ES-I3 (cell line): ENCODE measurements at regions not wholly inside any gene's neighbourhood (a gene's known extent, or its start where the extent isn't known, plus 50 kb on each side); places are given as distances from the start of the nearest gene placed in this dataset.
"Not testable (repeated sequence)": the region's sequence is repeated elsewhere in the genome, so short reads cannot be mapped to it uniquely, and the experiment has no call there.

Experiments
- H3K36me3 ChIP-seq: 2 replicates; pipeline ENCODE4 v1.6.1; 2013; ENCODE audit warnings: mild to moderate bottlenecking, low read length, control low read depth, moderate library complexity; ENCODE audit not compliant: insufficient read depth
- H3K4me1 ChIP-seq: 2 replicates; pipeline ENCODE4 v1.6.1; 2013; ENCODE audit warnings: mild to moderate bottlenecking, control low read depth, low read length; ENCODE audit not compliant: insufficient read depth
- H3K9ac ChIP-seq: 2 replicates; pipeline ENCODE4 v1.6.1; 2013; ENCODE audit warnings: low read depth, mild to moderate bottlenecking, low read length, moderate library complexity
- H3K9me3 ChIP-seq: 2 replicates; pipeline ENCODE4 v1.6.1; 2013; ENCODE audit warnings: mild to moderate bottlenecking, low read length, moderate library complexity; ENCODE audit not compliant: control insufficient read depth, insufficient read depth

DNA sequence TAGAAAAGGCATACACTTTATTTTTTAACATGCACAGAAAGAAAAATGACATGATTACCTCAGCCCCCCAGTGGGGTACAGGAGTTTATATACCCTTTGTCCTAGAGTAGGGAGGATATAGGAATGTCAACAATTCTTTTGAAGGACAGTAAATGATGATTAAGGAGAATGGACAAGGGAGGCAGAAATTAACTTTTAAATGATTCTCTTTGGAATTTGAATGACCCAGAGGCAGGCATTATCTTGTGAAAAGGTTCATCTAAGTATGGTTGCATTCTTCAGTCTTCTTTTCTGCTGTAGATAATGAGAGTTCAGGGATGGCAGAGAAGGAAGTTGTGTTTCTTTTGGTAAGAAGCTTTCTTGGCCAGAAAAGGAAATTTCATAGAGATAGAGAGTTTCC, 971.3 kb downstream of the CNTNAP5 start:
- Histone ChIP-seq H3K36me3 (no peaks in the 10 kb centered on the region), H3K4me1 (peaks cover 21% of the 10 kb centered on the region), H3K9ac (no peak overlapping the region), H3K9me3 (peaks cover 5% of the 10 kb centered on the region; the same call in 1 of the 2 replicates)

DNA sequence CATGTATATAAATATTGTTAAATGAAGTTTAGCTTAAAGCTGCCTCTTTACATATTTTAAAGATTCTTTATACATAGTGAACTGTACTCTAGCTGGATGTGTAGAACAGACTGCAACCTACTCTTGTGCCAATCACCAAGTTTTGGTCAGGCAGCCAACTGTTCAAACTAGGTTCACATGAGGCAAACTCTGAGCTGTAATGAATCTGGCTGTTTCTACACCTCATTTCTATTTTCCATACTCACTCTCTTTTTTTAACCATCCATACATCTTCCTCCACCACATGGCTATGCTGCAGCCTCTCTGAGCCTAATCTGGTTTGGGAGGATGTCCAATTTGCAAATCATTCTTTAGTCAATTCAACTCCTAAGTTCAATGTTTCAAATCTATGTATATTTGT, 974.8 kb downstream of the CNTNAP5 start:
- Histone ChIP-seq H3K9me3 (no peaks in the 10 kb centered on the region), H3K36me3 (no peaks in the 10 kb centered on the region), H3K9ac (no peak overlapping the region), H3K4me1 (peaks cover 19% of the 10 kb centered on the region)

DNA sequence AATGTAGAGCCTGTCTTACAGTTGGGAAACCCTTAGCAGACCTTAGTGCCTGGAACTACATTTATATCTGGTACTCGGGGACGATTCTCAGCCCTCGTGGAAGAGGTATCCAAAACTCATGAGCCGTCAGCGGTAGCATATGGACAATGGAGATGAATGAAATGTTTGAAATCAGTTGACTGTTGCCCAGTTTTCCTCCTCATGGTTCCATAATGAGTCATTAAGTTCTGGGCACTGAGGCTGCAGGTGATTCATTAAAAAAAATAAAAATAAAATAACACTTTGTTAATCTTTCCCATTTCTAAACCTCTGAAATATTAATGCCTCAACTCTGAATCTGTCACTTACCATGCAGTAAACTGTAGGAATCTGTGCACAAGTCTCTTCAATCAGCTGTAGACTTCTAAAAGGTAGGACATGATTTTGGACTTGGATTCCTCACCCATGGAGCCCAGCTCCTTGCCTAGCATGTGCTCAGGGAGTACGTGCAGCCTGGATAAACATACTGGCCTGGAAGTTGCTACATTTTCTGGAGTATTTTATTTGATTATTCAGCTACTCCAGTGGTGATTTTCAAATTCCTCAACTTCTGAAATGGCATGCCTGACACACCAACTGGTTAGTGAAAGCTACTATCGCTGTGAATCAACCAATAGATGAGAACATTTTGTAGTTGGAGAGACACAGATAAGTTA, 979.2 kb downstream of the CNTNAP5 start:
- H3K4me1 ChIP-seq = no peaks in the 10 kb centered on the region
- H3K36me3 ChIP-seq = no peaks in the 10 kb centered on the region
- no peaks in the 10 kb centered on the region for H3K9me3 ChIP-seq
- no peak overlapping the region for H3K9ac ChIP-seq

- H3K4me1 ChIP-seq = no peaks in the 10 kb centered on the region
- no peaks in the 10 kb centered on the region for H3K36me3 ChIP-seq
- H3K9me3 ChIP-seq = no peaks in the 10 kb centered on the region
- no peak overlapping the region for H3K9ac ChIP-seq
Measured at GRCh38 chr2:125006676-125007075, 981.6 kb downstream of the CNTNAP5 start.

DNA sequence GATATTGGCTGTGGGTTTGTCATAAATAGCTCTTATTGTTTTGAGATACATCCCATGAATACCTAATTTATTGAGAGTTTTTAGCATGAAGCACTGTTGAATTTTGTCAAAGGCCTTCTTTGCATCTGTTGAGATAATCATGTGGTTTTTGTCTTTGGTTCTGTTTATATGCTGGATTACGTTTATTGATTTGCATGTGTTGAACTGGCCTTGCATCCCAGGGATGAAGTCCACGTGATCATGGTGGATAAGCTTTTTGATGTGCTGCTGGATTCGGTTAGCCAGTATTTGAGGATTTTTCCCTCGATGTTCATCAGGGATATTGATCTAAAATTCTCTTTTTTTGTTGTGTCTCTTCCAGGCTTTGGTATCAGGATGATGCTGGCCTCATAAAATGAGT, 1003.6 kb downstream of the CNTNAP5 start:
- H3K36me3 ChIP-seq, H3K4me1 ChIP-seq, H3K9me3 ChIP-seq, H3K9ac ChIP-seq: not testable (repeated sequence)

GRCh38 chr2:125033871-125034270, 1008.8 kb downstream of the CNTNAP5 start:
- no peak overlapping the region for H3K9ac ChIP-seq
- no peaks in the 10 kb centered on the region for H3K4me1 ChIP-seq
- no peaks in the 10 kb centered on the region; the same call in 1 of the 2 replicates for H3K9me3 ChIP-seq
- no peaks in the 10 kb centered on the region for H3K36me3 ChIP-seq

DNA sequence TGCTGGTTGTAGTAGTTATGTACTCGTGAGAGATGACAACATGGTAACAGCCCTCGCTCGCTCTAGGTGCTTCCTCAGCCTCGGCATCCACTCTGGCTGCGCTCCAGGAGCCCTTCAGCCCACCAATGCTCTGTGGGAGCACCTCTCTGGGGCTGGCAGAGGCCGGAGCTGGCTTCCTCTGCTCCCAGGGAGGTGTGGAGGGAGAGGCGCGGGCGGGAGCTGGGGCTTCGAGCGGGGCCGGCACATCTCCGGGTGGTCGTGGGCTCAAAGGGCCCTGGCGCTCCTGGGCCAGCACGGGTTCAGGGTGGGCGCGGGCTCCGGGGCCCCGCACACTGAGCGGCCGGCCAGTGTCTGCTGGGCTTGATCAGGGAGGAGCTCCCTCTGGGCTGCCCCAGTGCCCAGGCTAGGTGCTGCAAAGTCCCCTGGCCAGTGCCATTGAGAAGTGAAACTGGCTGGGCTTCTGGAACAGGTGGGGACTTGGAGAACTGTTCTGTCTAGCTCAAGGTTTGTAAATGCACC, 1012.1 kb downstream of the CNTNAP5 start:
- Histone ChIP-seq H3K9me3 (no peaks in the 10 kb centered on the region; the same call in 1 of the 2 replicates), H3K4me1 (no peaks in the 10 kb centered on the region), H3K36me3 (no peaks in the 10 kb centered on the region), H3K9ac (no peak overlapping the region)

DNA sequence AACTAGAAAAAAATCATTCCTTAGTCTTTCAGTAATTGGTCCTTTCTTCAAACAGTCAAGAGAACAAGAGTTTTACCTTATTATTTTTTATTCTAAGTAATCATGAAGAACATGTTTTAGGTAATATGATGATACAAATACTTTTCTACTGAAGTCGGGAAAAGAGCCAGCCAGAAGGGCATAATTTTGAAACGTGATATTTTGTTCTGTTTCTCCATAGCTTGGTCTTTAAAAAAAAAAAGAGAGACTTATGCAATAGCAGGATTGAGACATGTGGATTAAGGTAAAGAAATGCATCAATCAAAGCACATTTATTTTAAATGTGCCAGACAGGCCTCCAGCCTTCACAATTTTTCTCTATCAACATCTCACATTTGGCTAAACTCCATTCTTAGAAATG, 1016.8 kb downstream of the CNTNAP5 start:
- Histone ChIP-seq H3K36me3 (no peaks in the 10 kb centered on the region), H3K9ac (no peak overlapping the region), H3K4me1 (no peaks in the 10 kb centered on the region), H3K9me3 (no peaks in the 10 kb centered on the region; the same call in 1 of the 2 replicates)

DNA sequence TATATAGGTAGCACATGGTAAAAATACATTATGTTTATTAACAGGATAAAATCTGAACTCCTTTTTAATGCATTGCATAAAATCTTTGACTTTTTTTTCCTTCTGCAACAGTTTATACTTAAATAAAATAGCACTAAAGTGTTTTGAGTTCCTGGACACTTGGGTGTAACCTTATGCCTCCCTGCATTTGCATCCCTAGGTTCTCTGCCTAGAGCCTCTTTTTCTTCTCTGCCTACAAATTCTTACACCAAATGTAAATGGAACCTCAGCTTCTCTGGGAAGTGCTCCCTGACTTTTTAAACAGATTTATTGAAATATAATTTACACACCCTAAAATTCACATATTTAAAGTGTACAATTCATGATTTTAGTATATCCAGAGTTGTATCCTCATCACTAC, 1017.6 kb downstream of the CNTNAP5 start:
- Histone ChIP-seq H3K36me3 (no peaks in the 10 kb centered on the region), H3K9ac (no peak overlapping the region), H3K9me3 (no peaks in the 10 kb centered on the region), H3K4me1 (no peaks in the 10 kb centered on the region)

DNA sequence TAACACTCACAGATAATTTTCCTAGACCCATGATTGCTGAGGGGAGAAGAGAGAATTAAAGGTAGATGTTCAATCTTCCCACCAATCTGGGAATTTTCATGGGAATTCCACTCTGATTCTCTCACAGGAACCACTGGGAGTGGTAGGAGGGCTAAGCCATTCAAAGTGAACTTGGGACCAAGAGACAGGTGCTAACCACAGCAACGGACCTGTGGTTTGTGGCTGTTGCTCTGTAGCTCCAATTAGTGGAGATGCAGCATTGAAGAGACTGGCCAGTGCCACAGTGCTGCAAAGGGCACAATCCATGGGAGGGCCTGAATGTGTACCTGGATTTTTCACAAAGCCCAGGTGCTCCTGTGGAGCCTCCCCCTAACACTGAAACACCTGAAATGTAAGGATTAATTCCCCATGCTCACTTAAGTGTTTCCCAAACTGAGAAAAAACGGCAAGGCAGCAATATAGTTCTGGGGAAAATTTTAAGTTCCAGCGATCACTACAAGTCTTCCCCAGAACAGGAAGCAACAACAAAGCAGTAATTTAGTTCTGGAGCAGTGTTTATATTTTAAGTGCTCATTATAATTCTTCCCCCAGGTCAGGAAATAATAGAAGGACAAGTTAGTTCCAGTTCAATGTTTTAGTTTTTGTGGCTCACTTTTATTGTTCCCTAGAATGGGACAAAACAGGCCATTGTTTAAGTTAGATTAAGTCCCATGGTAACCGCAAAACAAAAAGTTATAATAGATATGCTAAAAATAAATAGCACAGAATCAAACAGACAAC, 1045.8 kb downstream of the CNTNAP5 start:
- H3K9me3 ChIP-seq = no peaks in the 10 kb centered on the region
- no peaks in the 10 kb centered on the region for H3K36me3 ChIP-seq
- no peaks in the 10 kb centered on the region for H3K4me1 ChIP-seq
- H3K9ac ChIP-seq = no peak overlapping the region

DNA sequence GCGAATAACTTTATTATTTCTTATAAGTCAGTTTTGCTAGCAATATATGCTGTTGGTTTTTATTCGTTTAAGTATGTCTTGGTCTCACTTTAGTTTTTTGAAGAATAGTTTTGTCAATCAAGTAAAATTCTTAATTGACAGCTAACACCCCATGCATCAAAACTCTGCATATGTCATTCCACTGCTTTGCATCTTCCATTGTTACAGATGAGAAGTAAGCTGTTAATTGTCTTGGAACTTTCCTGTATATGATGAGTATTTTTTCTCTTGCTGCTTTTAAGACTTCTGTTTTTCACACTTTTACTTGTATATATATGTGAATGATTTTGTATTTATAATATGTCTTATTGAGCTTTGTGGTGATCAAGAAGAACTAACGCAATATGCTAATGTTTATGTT, 1048.4 kb downstream of the CNTNAP5 start:
- Histone ChIP-seq H3K4me1 (no peaks in the 10 kb centered on the region), H3K9me3 (peaks cover 2% of the 10 kb centered on the region; the same call in 1 of the 2 replicates), H3K36me3 (no peaks in the 10 kb centered on the region), H3K9ac (no peak overlapping the region)

DNA sequence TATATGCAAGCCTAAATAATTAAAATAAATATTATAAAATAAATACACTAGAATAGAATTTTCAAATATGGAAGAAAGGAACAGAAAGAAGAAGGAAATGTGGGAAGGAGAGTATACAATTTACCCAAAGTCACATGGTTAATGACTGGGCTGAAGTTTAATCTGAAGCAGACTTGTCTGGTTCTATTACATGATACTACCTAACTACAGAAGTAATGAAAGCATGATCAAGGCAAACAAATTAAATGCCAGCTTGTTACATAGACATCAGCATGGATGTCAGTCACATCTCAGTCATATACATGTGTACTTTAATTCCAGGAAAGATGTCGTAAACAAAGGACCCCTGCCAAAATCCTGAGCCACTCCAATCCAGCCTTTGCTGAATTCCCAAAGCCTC, 1060.8 kb downstream of the CNTNAP5 start:
- Histone ChIP-seq H3K4me1 (no peaks in the 10 kb centered on the region), H3K9me3 (no peaks in the 10 kb centered on the region), H3K9ac (no peak overlapping the region), H3K36me3 (no peaks in the 10 kb centered on the region)

DNA sequence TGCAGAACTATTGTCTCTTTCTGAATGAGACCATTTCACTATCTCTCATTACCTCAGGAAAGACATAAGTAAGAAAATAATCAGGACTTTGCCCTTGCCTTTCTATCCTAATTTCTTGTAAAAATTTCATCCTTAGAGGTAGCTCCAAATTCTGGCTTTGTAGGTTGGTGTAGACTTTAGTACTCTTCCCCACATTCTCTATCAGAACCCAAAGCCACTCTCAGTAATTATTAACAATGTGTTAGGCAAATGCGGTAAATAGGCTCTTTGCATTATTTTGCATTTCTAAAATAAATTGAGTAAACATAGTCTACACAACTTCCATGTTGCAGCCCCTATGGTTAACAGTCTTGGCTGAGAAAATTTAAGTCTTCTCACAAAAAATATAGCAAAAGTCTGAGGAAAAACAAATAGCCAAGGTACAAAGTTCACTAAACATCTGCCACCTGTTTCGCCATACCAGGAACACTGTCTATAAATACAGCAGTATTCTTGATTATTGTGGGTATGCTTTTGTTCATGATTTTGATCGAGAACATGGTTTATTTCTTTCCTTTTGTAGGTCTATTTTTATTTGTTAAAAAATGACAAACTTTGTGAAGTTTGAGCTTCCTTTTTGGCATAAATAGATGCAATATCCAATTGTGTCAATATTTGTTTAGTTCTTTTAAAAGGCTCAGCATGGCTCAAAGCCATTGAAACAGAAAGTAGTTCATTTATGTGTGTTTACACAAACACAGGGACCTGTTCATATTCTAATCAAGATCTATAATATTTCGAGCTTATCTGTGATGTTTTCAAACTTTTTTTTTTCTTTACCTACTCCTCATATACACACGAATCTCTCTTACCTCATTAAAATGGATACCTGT, 1061.5 kb downstream of the CNTNAP5 start:
- Histone ChIP-seq H3K36me3 (no peaks in the 10 kb centered on the region), H3K4me1 (no peaks in the 10 kb centered on the region), H3K9me3 (no peaks in the 10 kb centered on the region), H3K9ac (no peak overlapping the region)

GRCh38 chr2:125092276-125093009, 1067.4 kb downstream of the CNTNAP5 start:
- Histone ChIP-seq H3K9me3 (no peaks in the 10 kb centered on the region), H3K4me1 (no peaks in the 10 kb centered on the region), H3K36me3 (no peaks in the 10 kb centered on the region), H3K9ac (no peak overlapping the region)
